Sigmoid colon (tissue), 6 donors: ENCODE measurements at regions not wholly inside any gene's neighbourhood (a gene's known extent, or its start where the extent isn't known, plus 50 kb on each side); places are given as distances from the start of the nearest gene placed in this dataset.

ENCODE experiments used
- DNase-seq: peaks from one replicate; pipeline ENCODE4 v3.0.0-alpha.2; 2019
- H3K27ac ChIP-seq, 4 donors: fragments of 200-600 bp; sonication (generic); one replicate each; pipeline ENCODE4 v1.5.1; 2016 to 2019; ENCODE audit warnings: mild to moderate bottlenecking in 1 of 4
- H3K27me3 ChIP-seq, 3 donors: fragments of 200-600 bp; sonication (generic); one replicate each; pipeline ENCODE4 v1.5.1; 2019; ENCODE audit warnings: mild to moderate bottlenecking in 1 of 3
- H3K36me3 ChIP-seq, 4 donors: fragments of 200-600 bp; sonication (generic); one replicate each; pipeline ENCODE4 v1.5.1; 2016 to 2019
- H3K4me1 ChIP-seq, 4 donors: fragments of 200-600 bp; sonication (generic); one replicate each; pipeline ENCODE4 v1.5.1; 2017 to 2019
- H3K4me3 ChIP-seq, 4 donors: fragments of 200-600 bp; sonication (generic); one replicate each; pipeline ENCODE4 v1.5.1; 2017 to 2019; ENCODE audit warnings: mild to moderate bottlenecking in 2 of 4, moderate library complexity in 1 of 4
- H3K9me3 ChIP-seq, 4 donors: fragments of 200-600 bp in 3 of 4; sonication (generic) in 3 of 4; one replicate each; pipeline versions ENCODE4 v1.5.1 to v1.6.1; 2013 to 2019
- EP300 ChIP-seq, 4 donors: sonication (generic); formaldehyde crosslinking; IDR thresholded peaks; one replicate each; pipeline ENCODE4 v1.6.1; 2017; ENCODE audit warnings: antibody characterized with exemption in 4 of 4
- POLR2A ChIP-seq, 2 donors: fragments of 450-650 bp; IDR thresholded peaks; one replicate each; pipeline ENCODE4 v1.6.1; 2016; ENCODE audit warnings: antibody characterized with exemption in 2 of 2, mild to moderate bottlenecking in 2 of 2, moderate library complexity in 2 of 2
- POLR2AphosphoS5 ChIP-seq, 4 donors: sonication (generic); formaldehyde crosslinking; IDR thresholded peaks; one replicate each; pipeline ENCODE4 v1.6.1; 2017; ENCODE audit warnings: antibody characterized with exemption in 4 of 4
- WGBS, 2 donors: extraction: QIAGEN DNeasy Blood & Tissue Kit; methylation state at CpG; one replicate each; pipeline ENCODE4 v1.1.7; 2013; 5-methylcytosine and 5-hydroxymethylcytosine counted together
- intact Hi-C: fragments of 100-400 bp; cut with DNase I; formaldehyde crosslinking; loops from one replicate; pipeline ENCODE4 v1.15.1; 2023
- TF ChIP-seq, protein P1 (sequence below), 4 experiments: fragments of 450-650 bp in 3 of 4; fragments of 200-600 bp in 1 of 4; IDR thresholded peaks; one replicate each; pipeline ENCODE4 v1.5.1; 2016 to 2019; ENCODE audit warnings: antibody characterized with exemption in 4 of 4, mild to moderate bottlenecking in 3 of 4, moderate library complexity in 2 of 4
- donor health status: healthy with polysubstance abuse.
- donor health status: healthy.

GRCh38 chr10:14449293-14449815 is 118.6 kb upstream of the FRMD4A start:
- no peak overlapping the region for H3K27ac ChIP-seq
- no peak for DNase-seq
- WGBS, 2 donors = 94 to 97% methylated on average over 3 of the region's 3 CpGs
- peaks cover 0 to 26% (median 15%) of the 10 kb centered on the region in 4 donors for H3K4me1 ChIP-seq
- H3K4me3 ChIP-seq = no peak overlapping the region
- H3K9me3 ChIP-seq = no peaks in the 10 kb centered on the region
- TF ChIP-seq, protein P1, sequence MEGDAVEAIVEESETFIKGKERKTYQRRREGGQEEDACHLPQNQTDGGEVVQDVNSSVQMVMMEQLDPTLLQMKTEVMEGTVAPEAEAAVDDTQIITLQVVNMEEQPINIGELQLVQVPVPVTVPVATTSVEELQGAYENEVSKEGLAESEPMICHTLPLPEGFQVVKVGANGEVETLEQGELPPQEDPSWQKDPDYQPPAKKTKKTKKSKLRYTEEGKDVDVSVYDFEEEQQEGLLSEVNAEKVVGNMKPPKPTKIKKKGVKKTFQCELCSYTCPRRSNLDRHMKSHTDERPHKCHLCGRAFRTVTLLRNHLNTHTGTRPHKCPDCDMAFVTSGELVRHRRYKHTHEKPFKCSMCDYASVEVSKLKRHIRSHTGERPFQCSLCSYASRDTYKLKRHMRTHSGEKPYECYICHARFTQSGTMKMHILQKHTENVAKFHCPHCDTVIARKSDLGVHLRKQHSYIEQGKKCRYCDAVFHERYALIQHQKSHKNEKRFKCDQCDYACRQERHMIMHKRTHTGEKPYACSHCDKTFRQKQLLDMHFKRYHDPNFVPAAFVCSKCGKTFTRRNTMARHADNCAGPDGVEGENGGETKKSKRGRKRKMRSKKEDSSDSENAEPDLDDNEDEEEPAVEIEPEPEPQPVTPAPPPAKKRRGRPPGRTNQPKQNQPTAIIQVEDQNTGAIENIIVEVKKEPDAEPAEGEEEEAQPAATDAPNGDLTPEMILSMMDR (IDR thresholded peaks at IDR 0.05) = no peak
- TF ChIP-seq POLR2AphosphoS5 (IDR thresholded peaks at IDR 0.05) = no peak
- no peak for TF ChIP-seq EP300 (IDR thresholded peaks at IDR 0.05)
- no peak for TF ChIP-seq POLR2A (IDR thresholded peaks at IDR 0.05)
- no peaks in the 10 kb centered on the region for H3K36me3 ChIP-seq
- intact Hi-C loops = no loop called here
- H3K27me3 ChIP-seq = no peaks in the 10 kb centered on the region

DNA sequence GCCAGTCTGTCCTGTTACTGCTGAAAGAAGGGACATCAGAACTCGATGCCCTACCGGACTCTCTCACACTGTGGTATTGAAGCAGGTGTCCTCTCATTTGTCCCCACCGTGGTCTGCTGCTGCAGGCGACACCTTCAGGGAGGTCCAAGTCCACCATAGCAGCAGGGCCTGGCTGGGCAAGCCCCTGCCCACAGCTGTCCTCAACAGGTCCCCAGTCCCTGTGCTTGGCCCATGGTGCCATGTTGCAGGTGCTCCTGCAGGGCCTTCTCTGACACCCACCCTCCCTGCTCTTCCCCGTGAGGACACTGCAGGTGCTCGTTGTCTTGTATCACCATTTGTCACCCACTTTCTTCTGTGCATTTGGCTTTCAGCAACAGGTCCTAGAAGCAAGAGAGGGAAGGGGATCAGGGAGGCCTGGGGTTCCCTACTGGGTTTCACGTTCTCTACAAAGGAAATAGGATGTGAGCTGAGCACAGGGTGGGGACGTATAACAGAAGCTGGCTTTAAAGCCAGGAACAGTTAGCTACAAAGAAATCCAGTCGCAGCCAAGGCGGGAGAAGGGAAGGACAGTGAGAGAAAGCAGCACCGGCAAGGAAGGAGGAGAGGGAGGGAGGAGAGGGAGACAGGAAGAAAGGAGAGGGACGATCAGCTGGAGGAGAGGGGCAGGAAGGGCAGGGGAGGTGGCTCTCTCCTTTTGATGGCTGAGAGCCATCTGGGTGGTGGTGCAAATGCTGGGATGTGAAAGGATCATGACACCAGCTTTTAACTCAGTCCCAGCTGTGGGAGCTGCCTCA is 117.7 kb upstream of the FRMD4A start:
- Histone ChIP-seq H3K27ac (no peak overlapping the region), H3K4me3 (no peak overlapping the region), H3K36me3 (no peaks in the 10 kb centered on the region), H3K4me1 (peaks cover 0 to 26% (median 15%) of the 10 kb centered on the region in 4 donors), H3K9me3 (no peaks in the 10 kb centered on the region), H3K27me3 (no peaks in the 10 kb centered on the region)
- DNase-seq = no peak
- WGBS, 2 donors = 77 to 83% methylated on average over 12 of the region's 12 CpGs
- TF ChIP-seq POLR2A (IDR thresholded peaks at IDR 0.05) (no peak), EP300 (IDR thresholded peaks at IDR 0.05) (no peak), POLR2AphosphoS5 (IDR thresholded peaks at IDR 0.05) (no peak)
- TF ChIP-seq, protein P1 (IDR thresholded peaks at IDR 0.05) = no peak
- intact Hi-C loops = no loop called here

GRCh38 chr10:14447094-14447839 is 116.5 kb upstream of the FRMD4A start:
- no peak overlapping the region for H3K27ac ChIP-seq
- WGBS, 2 donors = 68 to 86% methylated on average over 10 of the region's 10 CpGs

DNA sequence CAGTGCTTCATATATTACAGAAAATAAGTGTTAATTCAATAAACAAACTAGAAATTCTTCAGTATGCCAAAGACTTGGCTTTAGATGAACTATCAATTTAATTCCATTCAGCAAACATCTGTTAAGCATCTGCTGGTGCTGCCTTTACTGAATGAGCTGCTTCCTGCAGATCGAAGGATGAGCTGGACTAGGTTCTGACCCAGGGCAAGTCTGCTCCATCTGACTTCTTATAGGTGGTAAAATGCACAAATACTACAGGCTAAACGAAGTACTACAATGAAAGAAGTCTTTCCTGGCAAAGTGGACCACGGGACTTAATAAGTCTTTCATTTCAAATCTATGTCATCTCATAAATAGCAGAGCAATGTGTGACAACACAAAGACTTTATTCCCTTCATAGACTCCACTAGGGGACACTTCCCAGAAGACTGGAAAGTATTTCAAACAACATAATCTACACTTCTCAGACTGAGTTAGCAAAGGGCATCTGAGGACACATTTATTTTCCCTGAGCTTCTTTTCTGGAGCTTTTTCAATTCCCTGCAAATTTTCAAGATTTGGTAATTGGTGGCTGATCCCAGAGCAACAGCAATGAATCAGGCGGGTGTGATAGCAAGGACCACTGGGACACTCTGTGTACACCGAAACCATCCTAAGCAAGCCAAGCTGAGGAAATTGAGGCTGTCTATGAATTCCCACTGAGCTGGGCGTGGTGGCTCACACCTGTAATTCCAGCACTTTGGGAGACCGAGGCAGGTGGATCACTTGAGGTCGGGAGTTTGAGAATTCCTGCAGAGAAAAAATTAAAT is 108.9 kb upstream of the FRMD4A start:
- peak overlapping the region in 2 of 4 donors; percentile 15 to 38 for H3K27ac ChIP-seq
- H3K9me3 ChIP-seq = no peaks in the 10 kb centered on the region
- intact Hi-C loops = no loop called here
- TF ChIP-seq POLR2AphosphoS5 (IDR thresholded peaks at IDR 0.05) = no peak
- TF ChIP-seq EP300 (IDR thresholded peaks at IDR 0.05) = no peak
- TF ChIP-seq, protein P1 (IDR thresholded peaks at IDR 0.05) = no peak
- no peak for TF ChIP-seq POLR2A (IDR thresholded peaks at IDR 0.05)
- H3K4me3 ChIP-seq = no peak overlapping the region
- 75 to 76% methylated on average over 8 of the region's 8 CpGs for WGBS, 2 donors
- no peak for DNase-seq
- H3K27me3 ChIP-seq = no peaks in the 10 kb centered on the region
- H3K4me1 ChIP-seq = peaks cover 0 to 8% (median 2%) of the 10 kb centered on the region in 4 donors
- H3K36me3 ChIP-seq = no peaks in the 10 kb centered on the region

More at GRCh38 chr10:14447094-14447839, 116.5 kb upstream of the FRMD4A start:
- no peaks in the 10 kb centered on the region for H3K36me3 ChIP-seq
- no peak for DNase-seq
- peaks cover 0 to 26% (median 15%) of the 10 kb centered on the region in 4 donors for H3K4me1 ChIP-seq
- no peaks in the 10 kb centered on the region for H3K9me3 ChIP-seq
- no peaks in the 10 kb centered on the region for H3K27me3 ChIP-seq
- intact Hi-C loops = no loop called here
- TF ChIP-seq EP300 (IDR thresholded peaks at IDR 0.05) (no peak), POLR2AphosphoS5 (IDR thresholded peaks at IDR 0.05) (no peak), POLR2A (IDR thresholded peaks at IDR 0.05) (no peak)
- TF ChIP-seq, protein P1 (IDR thresholded peaks at IDR 0.05) = no peak
- H3K4me3 ChIP-seq = no peak overlapping the region
